ENCODE measurements at regions not wholly inside any gene's neighbourhood (a gene's known extent, or its start where the extent isn't known, plus 50 kb on each side); places are given as distances from the start of the nearest gene placed in this dataset.

GRCh38 chr6:25038300-25038699 lies 102.5 kb upstream of the RIPOR2 start:
- DNase-seq (ENCODE audit: low read depth in 2 of 2): no peak

GRCh38 chr6:25038999-25039398 lies 103.2 kb upstream of the RIPOR2 start:
- no peak for DNase-seq (ENCODE audit: low read depth in 2 of 2)

- no peak for DNase-seq (ENCODE audit: low read depth in 2 of 2)
Measured at GRCh38 chr6:25041485-25042035, 105.8 kb upstream of the RIPOR2 start.

- DNase-seq (ENCODE audit: low read depth in 2 of 2): no peak
Measured at GRCh38 chr6:25042036-25042521, 106.3 kb upstream of the RIPOR2 start.

GRCh38 chr6:25042536-25042935 lies 106.8 kb upstream of the RIPOR2 start:
- DNase-seq (ENCODE audit: low read depth in 2 of 2): no peak

GRCh38 chr6:25042984-25043725 lies 107.4 kb upstream of the RIPOR2 start:
- no peak for DNase-seq (ENCODE audit: low read depth in 2 of 2)

GRCh38 chr6:25043892-25044291 lies 108.1 kb upstream of the RIPOR2 start:
- no peak for DNase-seq (ENCODE audit: low read depth in 2 of 2)

GRCh38 chr6:25046942-25047341 lies 111.2 kb upstream of the RIPOR2 start:
- no peak for DNase-seq (ENCODE audit: low read depth in 2 of 2)

GRCh38 chr6:25050356-25050755 lies 114.6 kb upstream of the RIPOR2 start:
- peak; percentile 38 to 49 for DNase-seq (ENCODE audit: low read depth in 2 of 2)

GRCh38 chr6:25051083-25051482 lies 115.3 kb upstream of the RIPOR2 start:
- no peak for DNase-seq (ENCODE audit: low read depth in 2 of 2)

- no peak for DNase-seq (ENCODE audit: low read depth in 2 of 2)
Measured at GRCh38 chr6:25052181-25052580, 116.4 kb upstream of the RIPOR2 start.

- no peak for DNase-seq (ENCODE audit: low read depth in 2 of 2)
Measured at GRCh38 chr6:25053875-25054371, 118.2 kb upstream of the RIPOR2 start.

GRCh38 chr6:25054469-25054868 lies 118.7 kb upstream of the RIPOR2 start:
- DNase-seq (ENCODE audit: low read depth in 2 of 2): no peak

GRCh38 chr6:25056130-25056529 lies 120.4 kb upstream of the RIPOR2 start:
- DNase-seq (ENCODE audit: low read depth in 2 of 2): peak in 1 of 2 donors; percentile 45

- no peak for DNase-seq (ENCODE audit: low read depth in 2 of 2)
Measured at GRCh38 chr6:25057111-25057905, 121.5 kb upstream of the RIPOR2 start.

- no peak for DNase-seq (ENCODE audit: low read depth in 2 of 2)
Measured at GRCh38 chr6:25058441-25058840, 122.7 kb upstream of the RIPOR2 start.

GRCh38 chr6:25058941-25059340 lies 123.2 kb upstream of the RIPOR2 start:
- DNase-seq (ENCODE audit: low read depth in 2 of 2): no peak

GRCh38 chr6:25060522-25060921 lies 124.8 kb upstream of the RIPOR2 start:
- DNase-seq (ENCODE audit: low read depth in 2 of 2): no peak

- no peak for DNase-seq (ENCODE audit: low read depth in 2 of 2)
Measured at GRCh38 chr6:25061289-25061936, 125.7 kb upstream of the RIPOR2 start.

GRCh38 chr6:25062070-25062811 lies 126.5 kb upstream of the RIPOR2 start:
- no peak for DNase-seq (ENCODE audit: low read depth in 2 of 2)

GRCh38 chr6:25064006-25064405 lies 128.2 kb upstream of the RIPOR2 start:
- no peak for DNase-seq (ENCODE audit: low read depth in 2 of 2)

All from stimulated activated CD4-positive, alpha-beta T cell treated with anti-CD3 and anti-CD28 coated beads, Interleukin-15, amount 100 ng/mL, for 48 hours (primary cell).